ENCODE measurements at regions not wholly inside any gene's neighbourhood (a gene's known extent, or its start where the extent isn't known, plus 50 kb on each side); places are given as distances from the start of the nearest gene placed in this dataset.
"Not testable (repeated sequence)": the region's sequence is repeated elsewhere in the genome, so short reads cannot be mapped to it uniquely, and the experiment has no call there.

DNA sequence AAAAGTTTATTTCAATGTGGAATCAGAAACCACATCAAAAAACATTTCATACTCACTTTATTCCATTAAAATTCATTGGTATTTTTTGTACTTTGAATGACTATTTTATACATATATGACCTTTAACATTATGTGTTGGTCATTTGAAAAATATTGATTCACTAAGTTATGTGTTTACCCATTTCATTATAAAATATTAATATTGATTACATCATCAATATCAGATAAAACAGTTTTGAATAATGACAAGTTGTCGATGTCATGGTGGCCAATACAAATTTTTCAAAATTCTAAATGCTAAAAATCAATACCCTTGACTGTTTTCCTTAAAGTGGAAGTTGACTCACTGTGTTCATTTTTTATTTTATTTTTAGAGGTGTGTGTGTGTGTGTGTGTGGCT, 239.7 kb upstream of the ROBO1 start:
- DNase-seq = no peak

DNA sequence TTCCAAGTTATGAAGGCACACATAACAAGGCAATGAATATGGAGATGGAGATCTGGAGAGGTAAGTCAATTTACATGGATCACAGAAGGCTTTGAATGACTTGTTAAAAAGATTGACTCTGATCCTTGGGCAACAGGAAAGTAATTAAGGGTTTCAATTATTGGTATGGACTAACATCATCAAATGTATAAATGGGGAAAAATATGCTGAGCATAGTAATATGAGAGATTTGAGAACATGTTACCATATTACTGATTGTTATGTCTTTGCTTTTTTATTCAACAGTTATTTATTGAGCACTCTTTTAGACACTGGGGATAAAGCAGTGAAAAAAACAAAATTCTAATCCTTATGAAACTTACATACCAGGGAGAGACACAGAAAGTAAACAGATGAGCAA, 238.5 kb upstream of the ROBO1 start:
- DNase-seq = no peak

DNA sequence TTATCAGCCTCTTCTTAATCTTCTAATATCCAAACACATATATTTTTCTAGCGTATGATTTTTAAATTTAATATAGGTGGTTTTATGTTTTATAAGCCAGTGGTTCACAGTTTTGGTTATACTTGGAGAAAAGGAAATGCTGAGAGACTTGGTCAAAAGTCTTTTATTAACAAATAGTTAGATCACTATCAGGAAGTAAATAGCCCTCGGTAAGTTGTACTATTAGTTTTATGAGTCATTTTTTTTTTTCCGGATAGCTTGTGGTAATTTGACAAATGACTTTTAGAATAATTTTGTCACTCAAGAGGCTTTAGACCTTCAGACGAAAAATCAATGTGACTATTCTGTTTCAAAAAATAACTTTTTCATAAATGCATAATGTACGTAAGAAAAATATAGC, 232.2 kb upstream of the ROBO1 start:
- DNase-seq = no peak

DNA sequence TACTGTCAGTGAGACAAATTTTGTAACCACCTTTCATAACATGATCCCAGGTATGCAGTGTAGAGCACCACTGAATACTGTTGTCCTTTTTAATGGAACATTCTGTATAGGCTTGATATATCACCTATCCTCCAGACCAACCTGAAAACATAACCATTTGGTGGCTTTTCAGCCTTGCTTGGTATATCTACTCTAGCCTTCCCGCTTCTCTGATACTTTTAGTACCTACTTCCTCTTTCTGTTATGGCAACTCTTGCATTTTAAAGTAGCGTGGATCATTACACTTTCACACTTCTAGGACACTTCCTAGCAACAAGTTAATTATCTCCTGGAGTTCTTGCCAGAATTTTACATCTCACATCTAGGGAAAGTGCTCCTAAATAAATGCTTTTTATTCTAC, 226.6 kb upstream of the ROBO1 start:
- no peak for DNase-seq

DNA sequence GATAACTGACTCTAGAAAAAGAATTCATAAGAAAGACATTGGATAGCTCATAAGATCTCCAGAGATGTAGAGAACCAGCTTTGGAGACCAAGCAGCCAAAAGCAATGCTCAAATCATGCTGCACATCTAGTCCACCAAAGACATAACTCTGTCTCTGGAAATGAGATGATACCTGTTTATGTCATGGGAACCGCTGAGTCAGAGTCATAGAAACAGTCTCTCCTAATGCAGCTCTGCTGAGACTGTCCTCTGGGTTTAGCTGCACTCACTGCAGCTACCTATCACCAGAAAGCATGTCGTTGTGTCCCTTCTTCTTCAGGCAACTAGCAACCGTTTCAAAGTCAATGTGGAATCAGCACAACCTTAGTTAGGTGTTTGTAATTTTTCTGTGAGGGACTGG, 218.5 kb upstream of the ROBO1 start:
- DNase-seq = no peak

DNA sequence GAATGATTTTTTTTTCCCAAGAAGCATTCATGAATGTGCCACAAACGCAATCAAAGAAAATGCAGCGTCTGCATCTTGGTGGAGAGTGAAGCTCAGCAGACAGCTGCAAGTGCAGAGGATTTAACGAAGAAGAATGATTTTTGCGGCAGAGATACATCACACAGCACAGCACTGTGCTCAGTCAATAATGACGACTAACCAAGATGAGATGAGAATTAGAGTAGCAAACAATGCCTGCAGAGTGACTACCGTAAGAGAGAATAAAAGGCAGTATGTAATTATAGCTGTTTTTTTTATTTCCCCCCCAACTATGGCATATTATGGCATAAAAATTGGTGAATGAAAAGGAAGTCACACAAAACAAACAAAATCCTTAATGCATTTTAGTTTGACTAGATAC, 218.0 kb upstream of the ROBO1 start:
- no peak for DNase-seq

DNA sequence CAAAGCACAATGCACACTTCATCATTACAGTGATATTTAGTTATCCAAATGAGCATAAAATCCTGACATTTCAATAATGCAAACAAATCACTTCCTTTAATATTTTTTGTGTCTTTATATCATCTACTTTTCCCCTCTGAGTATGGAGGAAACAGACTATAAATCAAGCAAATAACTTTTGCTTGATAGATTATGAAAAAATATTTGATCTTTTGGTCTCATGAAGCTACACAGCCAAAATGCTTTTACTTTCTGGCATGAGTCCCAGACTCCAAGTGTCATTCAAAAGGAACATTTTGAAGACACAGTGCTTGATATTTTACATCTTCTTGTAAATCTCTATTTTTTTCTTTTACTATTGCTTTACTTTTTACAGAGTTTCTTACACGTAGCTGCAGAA, 215.3 kb upstream of the ROBO1 start:
- DNase-seq = peak; percentile 39

DNA sequence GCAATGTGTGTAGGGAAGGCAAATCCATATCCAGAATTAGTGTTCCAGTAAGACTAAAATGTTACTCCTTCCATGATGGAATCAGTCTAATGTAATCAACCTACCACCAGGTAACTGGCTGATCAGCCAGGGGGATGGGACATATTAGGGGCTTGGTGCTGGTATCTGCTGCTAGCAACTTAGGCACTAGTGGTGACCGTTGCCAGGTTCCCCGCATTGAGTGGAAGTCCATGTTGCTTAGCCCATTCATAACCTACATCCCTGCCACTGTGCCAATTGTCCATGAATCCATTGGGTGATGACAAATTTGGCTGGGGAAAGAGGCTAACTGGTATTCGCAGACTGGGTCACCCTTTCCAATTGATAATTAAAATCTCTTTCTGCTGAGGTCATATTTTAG, 212.2 kb upstream of the ROBO1 start:
- DNase-seq = no peak

DNA sequence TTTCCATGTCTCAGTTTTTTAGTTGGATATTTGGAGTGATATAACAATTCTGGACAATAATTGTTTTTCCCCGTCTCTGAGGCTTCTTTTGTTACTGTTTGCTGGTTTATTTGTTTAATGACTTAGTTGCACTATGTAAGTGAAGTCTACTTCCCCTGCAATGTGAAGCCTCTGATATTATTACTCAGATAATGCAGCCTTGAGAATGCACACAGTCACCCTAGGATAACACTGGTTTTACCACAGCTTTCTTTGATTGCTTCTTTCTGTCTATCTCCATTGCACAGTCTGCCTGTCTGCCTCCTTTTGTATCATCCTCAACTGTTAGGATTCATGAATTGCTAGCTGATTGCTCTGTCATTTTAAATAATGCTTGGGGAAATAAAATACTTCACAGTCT, 208.7 kb upstream of the ROBO1 start:
- DNase-seq = no peak

DNA sequence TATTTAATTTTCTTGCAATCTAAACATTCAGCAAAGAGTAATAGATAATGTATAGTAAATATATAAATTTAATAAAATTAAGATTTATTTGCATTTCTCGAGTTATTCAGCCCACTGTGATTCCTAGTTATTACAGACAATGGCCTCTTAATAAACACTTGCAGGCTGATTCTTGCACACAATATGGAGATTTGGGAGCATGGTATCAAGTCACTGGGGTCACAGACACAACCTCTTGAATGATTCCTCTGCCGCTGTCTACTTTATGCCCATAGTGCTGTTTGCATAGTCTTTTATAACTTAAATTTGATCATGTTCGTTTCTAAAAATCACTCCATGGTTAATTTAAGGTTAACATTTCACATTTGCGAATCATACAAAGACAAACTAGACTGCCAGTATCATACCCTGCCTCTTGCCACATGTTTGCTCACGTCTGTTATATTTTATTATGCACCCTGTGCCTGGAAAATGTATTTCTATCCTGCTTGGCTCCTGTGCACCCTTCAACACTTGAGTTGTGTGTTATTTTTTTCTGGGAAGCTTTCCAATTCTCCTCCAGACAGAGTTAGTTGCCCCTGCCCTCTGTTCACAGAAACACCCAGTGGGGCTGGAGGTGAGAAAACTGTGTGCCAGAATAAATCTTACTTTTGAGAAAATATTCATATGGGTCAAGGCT, 206.3 kb upstream of the ROBO1 start:
- DNase-seq = peak; percentile 16

DNA sequence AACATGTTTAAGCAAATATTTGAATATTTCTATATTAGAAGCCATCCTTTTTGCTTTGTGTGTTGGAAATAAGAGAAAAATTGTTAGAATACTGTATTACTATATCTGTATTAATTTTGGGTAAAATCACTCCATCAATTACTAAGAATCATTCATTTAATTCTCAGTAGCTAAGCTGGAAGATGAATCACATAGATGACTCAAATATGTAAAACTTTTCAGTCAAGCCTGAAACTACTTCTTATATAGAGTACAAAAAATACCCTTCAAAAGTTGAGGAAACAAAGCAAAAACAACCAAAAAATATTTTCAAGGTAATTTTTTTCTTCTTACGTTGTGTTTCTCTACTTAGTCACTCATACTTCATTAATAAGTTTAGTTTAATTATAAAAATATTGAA, 205.7 kb upstream of the ROBO1 start:
- no peak for DNase-seq

DNA sequence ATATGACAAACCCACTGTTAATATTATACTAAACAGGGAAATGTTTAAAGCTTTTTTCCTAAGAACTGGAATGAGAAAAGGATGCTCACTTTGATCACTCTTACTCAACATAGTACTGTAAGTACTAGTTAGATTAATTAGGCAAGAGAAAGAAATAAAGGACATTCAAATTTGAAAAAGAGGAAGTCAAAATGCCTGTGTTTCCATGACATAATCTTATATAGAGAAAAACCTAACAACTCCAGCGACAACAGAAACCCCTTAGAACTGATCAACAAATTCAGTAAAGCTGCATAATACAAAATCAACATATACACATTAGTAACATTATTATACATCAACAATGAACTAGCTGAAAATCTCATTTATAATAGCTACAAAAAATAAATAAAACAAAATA, 200.6 kb upstream of the ROBO1 start:
- DNase-seq = no peak

DNA sequence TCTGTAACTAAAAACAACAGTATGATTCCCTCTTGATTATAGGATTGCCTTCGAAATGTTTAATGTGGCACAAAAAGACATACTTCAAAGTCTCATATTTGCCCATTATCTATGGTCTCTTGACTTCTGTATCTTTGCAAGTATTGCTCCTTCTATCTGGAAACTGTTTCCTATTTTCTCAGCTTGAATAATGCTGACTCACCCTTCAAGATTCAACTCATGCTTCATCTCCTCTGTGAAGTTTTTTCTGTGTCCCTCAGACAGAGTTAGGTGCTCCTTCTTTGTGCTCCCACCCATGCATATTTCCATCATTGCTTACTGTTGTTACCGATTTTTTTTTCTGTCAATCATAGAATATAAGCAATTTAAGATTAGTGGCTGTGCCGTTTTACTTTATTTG, 192.8 kb upstream of the ROBO1 start:
- no peak for DNase-seq

DNA sequence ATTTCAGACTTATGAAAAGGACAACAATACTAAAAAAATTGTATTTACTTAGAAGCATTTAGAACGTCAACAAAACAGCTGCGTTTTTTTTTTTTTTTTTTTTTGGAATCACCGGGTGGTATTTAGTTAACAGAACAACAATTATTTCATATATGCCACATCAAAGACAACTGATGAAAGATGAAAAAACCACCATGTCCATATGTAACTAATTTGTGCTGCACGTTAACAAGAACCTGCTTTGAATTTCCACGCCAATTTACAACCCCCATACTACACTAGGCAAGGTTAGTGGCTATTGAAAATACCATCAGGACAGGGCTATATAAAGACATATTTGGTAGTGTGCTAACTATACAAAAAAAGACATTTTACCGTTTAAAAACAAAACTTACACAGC, 189.3 kb upstream of the ROBO1 start:
- no peak for DNase-seq

DNA sequence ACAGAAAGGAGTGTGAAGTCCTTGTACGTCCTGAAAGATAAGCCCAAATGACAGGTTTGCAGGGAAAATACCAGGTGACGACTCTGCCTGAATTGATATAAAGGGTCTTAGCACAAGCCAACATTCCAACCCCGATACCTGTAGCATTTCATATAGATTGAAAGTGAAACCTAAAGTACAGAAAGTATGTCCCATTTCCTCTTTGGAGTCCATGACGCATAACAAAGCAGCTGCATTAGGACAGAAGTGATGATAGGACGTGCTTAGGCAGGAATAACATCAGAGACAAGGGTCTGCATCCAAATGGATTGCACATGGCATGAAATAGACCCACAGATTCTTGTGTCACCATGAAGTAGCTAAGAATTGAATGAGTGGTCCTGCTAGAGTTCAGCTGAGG, 187.0 kb upstream of the ROBO1 start:
- no peak for DNase-seq

DNA sequence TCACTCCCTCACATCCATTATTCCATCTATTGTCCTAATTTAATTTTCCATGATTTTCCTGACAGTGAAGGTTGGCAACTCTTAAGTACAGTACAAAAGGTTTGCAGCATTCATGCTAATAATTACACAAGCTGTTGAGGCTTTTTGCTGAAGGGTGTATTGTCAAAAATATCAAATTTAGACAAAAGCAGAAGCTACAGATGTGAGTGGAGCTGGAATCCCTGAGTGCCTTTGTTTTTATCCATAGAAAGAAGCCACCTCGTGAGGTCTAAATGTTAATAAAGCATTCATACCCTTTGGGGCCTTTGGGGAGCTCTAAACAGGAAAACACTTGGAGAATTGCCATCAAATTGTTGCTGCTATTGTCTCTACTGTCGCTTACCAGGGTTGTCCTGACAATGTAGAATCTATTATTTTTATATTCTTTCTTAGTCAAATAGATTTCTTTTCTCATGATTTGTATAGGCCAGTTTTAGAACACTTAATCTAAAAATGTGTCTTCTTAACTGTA, 185.8 kb upstream of the ROBO1 start:
- DNase-seq = peak; percentile 15

DNA sequence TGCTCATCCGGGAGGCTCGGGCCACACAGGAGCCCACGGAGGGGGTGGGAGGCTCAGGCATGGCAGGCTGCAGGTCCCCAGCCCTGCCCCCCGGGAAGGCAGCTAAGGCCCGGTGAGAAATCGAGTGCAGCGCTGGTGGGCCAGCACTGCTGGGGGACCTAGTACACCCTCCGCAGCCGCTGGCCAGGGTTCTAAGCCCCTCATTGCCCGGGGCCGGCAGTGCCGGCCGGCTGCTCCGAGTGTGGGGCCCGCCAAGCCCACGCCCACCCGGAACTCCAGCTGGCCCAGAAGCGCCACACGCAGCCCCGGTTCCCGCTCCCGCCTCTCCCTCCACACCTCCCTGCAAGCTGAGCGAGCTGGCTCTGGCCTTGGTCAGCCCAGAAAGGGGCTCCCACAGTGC, 183.6 kb upstream of the ROBO1 start:
- DNase-seq = not testable (repeated sequence)

DNA sequence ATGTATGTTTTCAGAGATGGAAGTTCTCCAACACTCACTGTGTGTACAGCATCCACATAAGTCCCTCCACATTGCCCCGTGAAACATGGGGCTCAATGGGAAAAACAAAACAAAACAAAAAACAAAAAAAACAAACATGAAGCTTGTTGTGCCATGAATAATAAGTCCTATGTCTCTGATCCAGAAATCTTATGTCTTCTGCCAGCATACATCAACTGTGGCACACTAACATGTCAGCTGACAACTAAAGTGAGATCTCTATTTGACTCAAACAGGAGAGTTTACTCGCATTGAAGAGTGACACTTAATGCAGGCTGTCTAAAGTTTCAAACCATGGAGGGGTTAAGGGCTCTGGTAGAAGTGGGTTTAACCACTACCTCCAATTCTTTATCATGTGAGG, 180.2 kb upstream of the ROBO1 start:
- no peak for DNase-seq

DNA sequence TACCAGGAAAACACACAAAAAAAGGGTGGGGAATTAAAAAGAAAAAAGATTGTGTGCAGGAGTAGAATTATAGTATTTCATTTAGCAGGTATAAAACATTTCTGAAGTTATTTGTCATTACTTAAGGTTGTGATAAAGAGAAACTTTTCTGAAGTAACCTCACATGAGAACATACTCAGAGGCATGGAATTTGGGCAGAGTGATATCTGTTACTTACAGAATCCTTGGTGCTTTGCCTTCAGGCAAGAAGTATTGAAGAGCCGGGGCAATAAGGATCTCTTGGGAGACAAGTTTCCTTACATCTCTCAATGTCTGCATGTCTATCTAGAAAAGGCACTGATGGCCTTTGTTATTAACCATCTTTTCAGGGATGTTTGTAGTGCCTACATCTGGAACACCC, 179.7 kb upstream of the ROBO1 start:
- no peak for DNase-seq

DNA sequence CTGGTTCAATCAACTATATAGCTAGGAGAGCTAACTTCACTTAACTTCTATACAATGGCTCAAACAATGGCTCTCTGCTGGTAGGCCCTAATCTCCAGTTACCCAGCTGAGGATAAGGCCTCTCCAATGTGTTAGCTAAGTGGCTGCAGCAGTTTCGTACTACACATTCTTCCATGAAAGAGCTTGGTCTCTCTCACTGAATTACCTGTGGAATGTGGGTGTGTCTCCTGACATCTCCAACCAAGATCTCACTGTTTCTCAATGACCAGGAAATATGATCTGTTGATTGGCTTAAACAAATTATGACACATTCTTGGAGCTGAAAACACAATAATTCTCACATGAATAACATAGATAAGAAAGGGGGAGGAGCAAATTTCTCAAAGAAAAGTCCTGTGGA, 169.8 kb upstream of the ROBO1 start:
- DNase-seq = no peak

DNA sequence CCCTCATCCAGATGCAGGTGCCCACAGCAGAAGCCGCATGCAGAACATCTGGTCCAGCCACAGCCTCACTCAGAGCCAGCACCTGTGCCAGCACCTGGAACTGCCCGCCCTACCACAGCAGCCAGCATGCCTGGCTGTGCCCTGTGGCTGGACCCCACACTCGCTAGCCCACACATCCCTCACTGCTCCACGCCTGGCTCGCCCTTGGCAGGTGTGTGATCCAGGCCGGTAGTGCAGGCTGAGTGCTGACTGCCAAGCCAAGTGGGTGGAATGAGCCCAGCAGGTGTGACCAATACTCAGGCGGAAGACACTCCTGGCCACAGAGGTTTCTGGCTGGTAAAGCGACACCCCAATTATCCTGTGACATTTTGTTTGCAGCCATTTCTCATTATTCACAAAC, 162.4 kb upstream of the ROBO1 start:
- no peak for DNase-seq

DNA sequence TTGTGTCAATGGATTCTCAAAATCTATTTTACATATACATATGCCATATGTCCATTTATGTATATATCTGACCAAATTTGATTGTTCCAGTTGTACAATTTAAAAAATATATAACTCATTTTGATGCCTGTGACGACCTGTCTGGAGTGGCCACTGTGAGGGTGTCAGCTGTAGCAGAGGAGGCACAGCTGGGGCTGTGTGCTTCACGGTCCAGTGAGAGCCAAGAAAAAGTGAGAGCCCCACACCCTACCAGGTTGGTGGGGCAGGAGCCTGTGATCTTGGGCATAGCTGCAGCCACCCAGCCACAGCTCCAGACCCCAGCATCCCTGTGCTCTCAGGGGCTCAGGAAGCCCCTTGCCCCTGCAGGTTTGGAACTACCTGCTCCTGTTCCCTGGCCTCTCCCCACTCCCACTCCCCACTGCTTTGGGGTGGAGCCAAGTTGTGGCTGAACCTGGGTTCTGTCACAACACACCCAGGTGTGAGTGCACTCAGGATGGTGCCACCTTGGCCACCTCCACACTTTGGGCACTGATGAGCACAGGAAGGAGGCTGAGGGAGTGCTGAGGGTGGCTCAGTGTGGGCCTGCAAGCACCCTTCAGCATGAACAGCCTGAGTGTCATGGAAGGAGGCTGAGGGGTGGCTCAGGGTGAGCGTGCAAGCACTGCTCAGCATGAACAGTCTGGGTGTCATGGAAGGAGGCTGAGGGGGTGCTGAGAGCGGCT, 161.1 kb upstream of the ROBO1 start:
- no peak for DNase-seq

DNA sequence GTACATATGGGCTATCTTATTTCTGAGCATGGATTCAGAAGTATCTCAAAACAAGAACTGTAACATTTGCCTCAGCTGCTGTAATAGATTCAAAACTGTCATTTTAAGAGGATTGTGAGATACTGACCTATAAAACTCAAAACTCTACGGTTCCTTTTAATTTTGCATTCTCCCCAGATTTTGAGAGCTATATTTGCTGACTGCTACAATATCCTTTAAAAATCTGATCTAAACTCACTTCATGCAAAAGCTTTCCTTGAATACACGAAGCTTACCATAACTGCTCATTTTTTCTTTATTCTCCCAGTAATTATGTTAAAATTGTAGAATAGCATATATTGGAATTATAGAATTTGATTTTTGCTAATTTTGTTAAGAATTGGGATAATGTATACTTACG, 158.7 kb upstream of the ROBO1 start:
- no peak for DNase-seq

DNA sequence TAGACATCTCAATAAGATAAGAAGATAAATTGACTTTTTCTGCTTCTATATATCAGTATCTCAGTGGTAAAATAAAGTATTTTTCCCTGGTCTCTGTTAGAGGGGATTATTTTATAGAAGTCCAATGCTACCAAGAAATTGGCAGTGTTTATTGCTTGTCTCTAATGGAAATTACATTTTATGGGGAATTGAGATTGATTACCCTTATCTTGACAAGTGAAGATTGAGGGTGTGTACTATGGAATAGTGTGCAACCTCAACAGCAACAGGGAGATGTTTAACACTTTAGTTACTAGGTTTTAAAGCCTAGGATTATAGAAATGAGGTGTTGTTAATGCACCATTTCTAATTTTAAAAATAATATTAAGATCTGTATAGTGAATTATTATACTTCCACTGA, 154.8 kb upstream of the ROBO1 start:
- DNase-seq = no peak

DNA sequence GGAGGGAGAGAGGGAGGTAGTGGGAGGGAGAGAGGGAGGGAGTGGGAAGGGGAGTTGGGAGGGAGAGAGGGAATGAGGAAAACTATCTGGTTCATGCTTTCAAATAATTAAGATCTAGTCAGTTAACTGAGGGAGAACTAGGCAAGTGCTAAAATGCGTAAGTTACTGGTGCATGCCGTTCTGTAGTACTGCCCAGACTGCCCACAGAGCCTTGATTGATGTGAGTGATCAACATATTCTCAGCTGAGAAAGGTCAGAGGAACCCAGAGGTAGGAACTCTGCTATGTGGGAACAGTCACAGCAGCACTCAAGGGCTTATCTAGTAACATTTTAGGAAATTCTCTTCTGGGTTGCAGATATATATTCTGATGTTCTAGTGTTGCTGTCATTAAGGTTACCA, 149.8 kb upstream of the ROBO1 start:
- DNase-seq = no peak
